Loucy (cell line): ENCODE measurements at regions not wholly inside any gene's neighbourhood (a gene's known extent, or its start where the extent isn't known, plus 50 kb on each side); places are given as distances from the start of the nearest gene placed in this dataset.

Experiments used
- H2AFZ ChIP-seq: fragments of 200-600 bp; sonication (generic); 2 replicates; pipeline ENCODE4 v1.6.0; 2016; ENCODE audit warnings: antibody characterized with exemption, mild to moderate bottlenecking, low read length, moderate library complexity
- H3F3A ChIP-seq: fragments of 200-600 bp; 2 replicates; pipeline ENCODE4 v1.6.0; 2016; ENCODE audit warnings: antibody characterized with exemption, low read depth, mild to moderate bottlenecking
- H3K27me3 ChIP-seq: fragments of 200-600 bp; sonication (generic); 2 replicates; pipeline ENCODE4 v1.6.1; 2014; ENCODE audit warnings: low read length, mild to moderate bottlenecking; ENCODE audit not compliant: insufficient read depth, poor library complexity, severe bottlenecking
- H3K36me3 ChIP-seq: fragments of 200-600 bp; sonication (generic); 2 replicates; pipeline ENCODE4 v1.6.1; 2016; ENCODE audit warnings: low read length; ENCODE audit not compliant: insufficient read depth
- H3K4me1 ChIP-seq: fragments of 200-600 bp; sonication (generic); 2 replicates; pipeline ENCODE4 v1.5.1; 2014; ENCODE audit warnings: low read length, mild to moderate bottlenecking; ENCODE audit not compliant: insufficient read depth, poor library complexity, severe bottlenecking
- H3K4me2 ChIP-seq: fragments of 200-600 bp; sonication (generic); 2 replicates; pipeline ENCODE4 v1.6.0; 2014; ENCODE audit warnings: antibody characterized with exemption, low read length, low read depth, mild to moderate bottlenecking; ENCODE audit not compliant: poor library complexity, severe bottlenecking
- H3K4me3 ChIP-seq: fragments of 200-600 bp; sonication (generic); 2 replicates; pipeline ENCODE4 v1.5.1; 2014; ENCODE audit warnings: low read length, mild to moderate bottlenecking, mixed read lengths; ENCODE audit not compliant: poor library complexity, severe bottlenecking
- H3K79me2 ChIP-seq: fragments of 200-600 bp; sonication (generic); 2 replicates; pipeline ENCODE4 v1.6.1; 2014; ENCODE audit warnings: low read length; ENCODE audit not compliant: insufficient read depth
- H3K9ac ChIP-seq: fragments of 200-600 bp; sonication (generic); 2 replicates; pipeline ENCODE4 v1.6.0; 2014; ENCODE audit warnings: mild to moderate bottlenecking, low read depth, low read length, moderate library complexity; ENCODE audit not compliant: poor library complexity, severe bottlenecking
- H3K9me2 ChIP-seq: fragments of 200-600 bp; sonication (generic); replicated peaks from 2 replicates; pipeline ENCODE4 v1.6.1; 2016; ENCODE audit warnings: low read depth, low read length, mixed read lengths
- H3K9me3 ChIP-seq: fragments of 200-600 bp; sonication (generic); 2 replicates; pipeline ENCODE4 v1.6.1; 2014; ENCODE audit warnings: mild to moderate bottlenecking, antibody characterized with exemption, low read length, low read depth; ENCODE audit not compliant: insufficient read depth
- H4K20me1 ChIP-seq: fragments of 200-600 bp; sonication (generic); 2 replicates; pipeline ENCODE4 v1.6.0; 2014; ENCODE audit warnings: antibody characterized with exemption, low read length, mild to moderate bottlenecking; ENCODE audit not compliant: insufficient read depth, poor library complexity, severe bottlenecking
- CTCF ChIP-seq: fragments of 200-600 bp; sonication (generic); conservative IDR thresholded peaks from 2 replicates; pipeline ENCODE4 v1.5.1; 2014; ENCODE audit warnings: mild to moderate bottlenecking, antibody characterized with exemption, low read length
- EZH2phosphoT487 ChIP-seq: fragments of 200-600 bp; IDR thresholded peaks from 2 replicates; pipeline ENCODE4 v1.6.1; 2018; ENCODE audit warnings: antibody characterized with exemption, mild to moderate bottlenecking, moderate library complexity, borderline replicate concordance

- no peaks in the 10 kb centered on the region for H3K4me1 ChIP-seq
- no peaks in the 10 kb centered on the region for H3K9me3 ChIP-seq
- no peaks in the 10 kb centered on the region for H3K79me2 ChIP-seq
- no peaks in the 10 kb centered on the region for H3K9me2 ChIP-seq
- H3K27me3 ChIP-seq: no peaks in the 10 kb centered on the region
- H3K4me2 ChIP-seq: no peak overlapping the region
- no peaks in the 10 kb centered on the region for H3K36me3 ChIP-seq
- no peak for TF ChIP-seq EZH2phosphoT487
- TF ChIP-seq CTCF: no peak
- no peak overlapping the region for H3K9ac ChIP-seq
- H4K20me1 ChIP-seq: no peaks in the 10 kb centered on the region
- H2AFZ ChIP-seq: no peak overlapping the region
- H3K4me3 ChIP-seq: no peak overlapping the region
- H3F3A ChIP-seq: no peaks in the 10 kb centered on the region
Observed at GRCh38 chr3:117557464-117558090, 848.0 kb downstream of the TUSC7 start.

- TF ChIP-seq CTCF: no peak
- no peak for TF ChIP-seq EZH2phosphoT487
- no peaks in the 10 kb centered on the region for H4K20me1 ChIP-seq
- no peaks in the 10 kb centered on the region for H3K27me3 ChIP-seq
- no peaks in the 10 kb centered on the region for H3K36me3 ChIP-seq
- no peaks in the 10 kb centered on the region for H3F3A ChIP-seq
- no peak overlapping the region for H3K4me2 ChIP-seq
- no peaks in the 10 kb centered on the region for H3K79me2 ChIP-seq
- H3K4me1 ChIP-seq: no peaks in the 10 kb centered on the region
- no peak overlapping the region for H2AFZ ChIP-seq
- H3K9me3 ChIP-seq: no peaks in the 10 kb centered on the region
- H3K4me3 ChIP-seq: no peak overlapping the region
- H3K9ac ChIP-seq: no peak overlapping the region
- no peaks in the 10 kb centered on the region for H3K9me2 ChIP-seq
Observed at GRCh38 chr3:117558681-117559080, 849.1 kb downstream of the TUSC7 start.

GRCh38 chr3:117562000-117562399 lies 852.4 kb downstream of the TUSC7 start:
- Histone ChIP-seq H3K9ac (no peak overlapping the region), H3K9me2 (no peaks in the 10 kb centered on the region; the same call in 1 of the 2 replicates), H3F3A (no peaks in the 10 kb centered on the region), H3K4me1 (no peaks in the 10 kb centered on the region), H3K27me3 (no peaks in the 10 kb centered on the region), H3K4me3 (no peak overlapping the region), H3K4me2 (no peak overlapping the region), H3K79me2 (no peaks in the 10 kb centered on the region), H3K9me3 (no peaks in the 10 kb centered on the region), H4K20me1 (no peaks in the 10 kb centered on the region), H3K36me3 (no peaks in the 10 kb centered on the region), H2AFZ (no peak overlapping the region)
- TF ChIP-seq EZH2phosphoT487 (no peak), CTCF (no peak)
